ENCODE measurements at regions not wholly inside any gene's neighbourhood (a gene's known extent, or its start where the extent isn't known, plus 50 kb on each side); places are given as distances from the start of the nearest gene placed in this dataset.

GRCh38 chr1:88141499-88142074 is 542.5 kb upstream of the PKN2 start:
- no peak for DNase-seq (ENCODE audit: low spot score)

- no peak for DNase-seq (ENCODE audit: low spot score)
These were observed 538.3 kb upstream of the PKN2 start for GRCh38 chr1:88145752-88146151.

GRCh38 chr1:88149686-88150085 is 534.4 kb upstream of the PKN2 start:
- DNase-seq (ENCODE audit: low spot score), result no peak

GRCh38 chr1:88150330-88150729 is 533.7 kb upstream of the PKN2 start:
- no peak for DNase-seq (ENCODE audit: low spot score)

GRCh38 chr1:88163187-88163586 is 520.9 kb upstream of the PKN2 start:
- DNase-seq (ENCODE audit: low spot score), result no peak

GRCh38 chr1:88168126-88168525 is 515.9 kb upstream of the PKN2 start:
- no peak for DNase-seq (ENCODE audit: low spot score)

- no peak for DNase-seq (ENCODE audit: low spot score)
These were observed 514.9 kb upstream of the PKN2 start for GRCh38 chr1:88169139-88169538.

GRCh38 chr1:88169939-88170338 is 514.1 kb upstream of the PKN2 start:
- DNase-seq (ENCODE audit: low spot score), result no peak

- DNase-seq (ENCODE audit: low spot score), result no peak
These were observed 508.9 kb upstream of the PKN2 start for GRCh38 chr1:88175120-88175630.

GRCh38 chr1:88175631-88176226 is 508.3 kb upstream of the PKN2 start:
- peak; percentile 54 for DNase-seq (ENCODE audit: low spot score)

- DNase-seq (ENCODE audit: low spot score), result no peak
These were observed 504.1 kb upstream of the PKN2 start for GRCh38 chr1:88179943-88180342.

GRCh38 chr1:88180449-88181108 is 503.5 kb upstream of the PKN2 start:
- peak; percentile 80 for DNase-seq (ENCODE audit: low spot score)

- DNase-seq (ENCODE audit: low spot score), result no peak
These were observed 497.2 kb upstream of the PKN2 start for GRCh38 chr1:88186911-88187310.

- no peak for DNase-seq (ENCODE audit: low spot score)
These were observed 496.0 kb upstream of the PKN2 start for GRCh38 chr1:88188038-88188437.

- no peak for DNase-seq (ENCODE audit: low spot score)
These were observed 494.5 kb upstream of the PKN2 start for GRCh38 chr1:88189525-88189924.

GRCh38 chr1:88191917-88192316 is 492.2 kb upstream of the PKN2 start:
- DNase-seq (ENCODE audit: low spot score), result no peak

GRCh38 chr1:88194542-88194941 is 489.5 kb upstream of the PKN2 start:
- DNase-seq (ENCODE audit: low spot score), result no peak

GRCh38 chr1:88200545-88200944 is 483.5 kb upstream of the PKN2 start:
- no peak for DNase-seq (ENCODE audit: low spot score)

GRCh38 chr1:88204111-88204510 is 480.0 kb upstream of the PKN2 start:
- no peak for DNase-seq (ENCODE audit: low spot score)

GRCh38 chr1:88204612-88205167 is 479.4 kb upstream of the PKN2 start:
- no peak for DNase-seq (ENCODE audit: low spot score)

- DNase-seq (ENCODE audit: low spot score), result no peak
These were observed 475.7 kb upstream of the PKN2 start for GRCh38 chr1:88208389-88208788.

- DNase-seq (ENCODE audit: low spot score), result no peak
These were observed 473.8 kb upstream of the PKN2 start for GRCh38 chr1:88210103-88210787.

Data from mucosa of gallbladder (tissue), 1 donor.